Activated gamma-delta T cell (primary cell): ENCODE measurements at regions not wholly inside any gene's neighbourhood (a gene's known extent, or its start where the extent isn't known, plus 50 kb on each side); places are given as distances from the start of the nearest gene placed in this dataset.
"Not testable (repeated sequence)": the region's sequence is repeated elsewhere in the genome, so short reads cannot be mapped to it uniquely, and the experiment has no call there.

Source experiments
- DNase-seq: peaks from one replicate; lab custom pipeline; 2025; lab: John Stamatoyannopoulos, UW

DNA sequence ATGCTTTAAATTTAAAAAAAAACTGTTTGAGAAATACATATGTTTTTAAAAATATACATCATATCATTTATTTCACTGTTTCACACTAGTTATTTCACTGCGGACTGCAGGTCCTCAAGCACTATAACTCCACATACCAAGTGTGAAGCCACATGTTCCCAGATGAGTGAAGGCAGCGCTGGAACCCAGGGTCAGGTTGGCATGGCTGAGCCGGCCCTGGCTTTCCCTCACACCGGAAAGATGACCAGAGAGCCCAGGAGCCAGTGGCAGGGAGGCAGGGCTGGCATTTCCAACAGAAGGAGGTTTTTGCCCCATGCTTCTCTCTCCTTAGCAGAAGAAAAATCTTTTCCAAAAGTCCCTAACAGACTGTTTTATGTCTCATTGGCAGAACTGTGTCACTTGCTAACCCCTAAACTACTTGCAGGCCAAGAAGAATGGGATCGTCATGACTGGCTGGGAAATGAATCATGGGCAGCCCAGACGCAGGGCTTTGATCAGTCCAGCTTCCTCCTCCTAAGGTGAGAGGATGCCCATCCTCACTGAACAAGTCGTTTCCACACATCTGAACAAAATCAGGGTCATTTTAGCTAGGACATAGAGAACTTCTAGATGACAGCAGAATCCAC lies 287.6 kb upstream of the HNRNPA3 start:
- no peak for DNase-seq

DNA sequence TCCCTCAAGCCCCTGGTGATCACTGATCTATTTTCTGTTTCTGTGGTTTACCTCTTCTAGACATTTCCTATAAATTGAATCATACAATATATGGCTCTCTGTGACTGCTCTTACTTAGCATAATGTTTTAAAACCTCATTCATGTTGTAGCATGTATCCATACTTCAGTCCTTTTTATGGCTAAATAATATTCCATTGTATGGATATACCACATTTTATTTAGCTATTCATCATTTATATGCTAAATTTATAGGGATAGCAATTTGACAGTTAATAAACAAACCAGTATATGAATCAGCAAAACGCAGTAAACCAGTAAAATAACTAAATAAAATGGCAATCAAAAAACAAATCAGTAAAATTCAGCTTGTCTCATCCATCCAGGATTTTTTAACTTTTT lies 286.1 kb upstream of the HNRNPA3 start:
- no peak for DNase-seq

DNA sequence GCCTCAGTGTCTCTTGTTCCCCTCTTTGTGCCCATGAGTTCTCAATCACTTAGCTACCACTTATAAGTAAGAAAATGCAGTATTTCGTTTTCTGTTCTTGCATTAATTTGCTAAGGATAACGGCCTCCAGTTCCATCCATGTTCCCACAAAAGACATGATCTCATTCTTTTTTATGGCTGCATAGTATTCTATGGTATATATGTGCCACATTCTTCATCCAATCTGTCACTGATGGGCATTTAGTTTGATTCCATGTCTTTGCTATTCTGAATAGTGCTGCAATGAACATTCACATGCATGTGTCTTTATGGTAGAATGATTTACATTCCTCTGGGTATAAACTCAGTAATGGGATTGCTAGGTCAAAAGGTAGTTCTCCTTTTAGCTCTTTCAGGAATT lies 283.2 kb upstream of the HNRNPA3 start:
- DNase-seq: not testable (repeated sequence)

DNA sequence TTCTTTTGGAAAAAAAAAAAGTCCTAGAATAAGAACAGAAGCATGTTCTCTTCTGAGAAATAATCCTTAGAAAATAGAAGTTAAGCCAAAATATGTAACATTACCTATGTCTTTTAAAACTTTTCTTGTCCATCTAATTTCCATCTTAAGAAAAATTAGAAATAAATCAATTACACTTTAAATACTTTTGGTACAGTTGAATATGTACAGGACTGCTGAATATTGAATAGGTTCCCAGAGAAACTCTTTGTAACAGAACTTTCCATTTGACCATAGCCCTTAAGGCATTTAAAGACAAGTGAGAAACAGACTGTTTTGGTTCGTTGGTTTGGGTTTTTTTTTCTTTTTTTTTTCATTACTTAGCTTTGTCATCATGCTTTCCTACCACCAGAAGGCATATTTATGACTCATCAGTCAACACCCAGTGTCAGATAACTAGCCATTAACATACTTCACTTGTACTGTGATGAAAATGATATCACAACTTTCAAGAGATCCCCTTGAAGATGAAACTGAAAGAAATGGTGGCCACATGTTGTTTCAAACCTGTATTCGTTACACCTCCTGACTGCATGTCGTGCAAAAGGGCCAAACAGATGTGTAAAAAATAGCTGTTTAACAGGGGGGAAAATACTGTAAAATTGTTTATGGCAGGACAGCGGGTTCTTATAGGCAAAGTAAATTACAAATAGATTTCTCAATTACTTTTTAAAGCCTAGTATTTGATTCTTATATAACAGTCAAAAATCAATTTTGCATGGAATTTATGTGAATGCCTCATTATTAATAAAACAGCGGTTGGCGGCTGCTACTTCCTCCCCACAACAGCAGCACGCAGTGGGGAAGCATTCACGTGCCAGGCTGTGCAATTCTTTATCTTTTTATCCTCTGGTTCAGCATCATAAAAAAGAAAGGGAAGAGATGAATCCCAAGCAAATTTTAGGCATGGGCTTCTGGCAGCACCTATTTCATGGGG lies 280.7 kb upstream of the HNRNPA3 start:
- DNase-seq: no peak

DNA sequence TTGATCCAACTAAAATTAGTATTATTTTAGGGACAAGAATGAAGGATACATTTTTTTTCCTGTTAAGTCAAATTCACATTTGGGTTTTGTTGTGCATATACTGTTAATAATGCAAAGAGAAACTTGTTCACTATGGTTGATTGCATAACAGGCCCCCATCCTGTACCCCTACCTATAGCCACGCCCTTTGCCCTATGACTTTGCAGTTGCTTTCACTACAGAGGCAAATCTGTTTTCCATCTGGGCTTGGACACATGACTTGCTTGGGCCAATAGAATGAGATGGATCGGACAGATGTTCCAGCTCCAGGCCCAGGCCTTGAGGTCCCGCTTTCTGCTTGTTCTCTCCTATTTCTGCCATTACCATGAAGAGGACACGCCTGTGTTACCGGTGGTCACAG lies 278.5 kb upstream of the HNRNPA3 start:
- no peak for DNase-seq

DNA sequence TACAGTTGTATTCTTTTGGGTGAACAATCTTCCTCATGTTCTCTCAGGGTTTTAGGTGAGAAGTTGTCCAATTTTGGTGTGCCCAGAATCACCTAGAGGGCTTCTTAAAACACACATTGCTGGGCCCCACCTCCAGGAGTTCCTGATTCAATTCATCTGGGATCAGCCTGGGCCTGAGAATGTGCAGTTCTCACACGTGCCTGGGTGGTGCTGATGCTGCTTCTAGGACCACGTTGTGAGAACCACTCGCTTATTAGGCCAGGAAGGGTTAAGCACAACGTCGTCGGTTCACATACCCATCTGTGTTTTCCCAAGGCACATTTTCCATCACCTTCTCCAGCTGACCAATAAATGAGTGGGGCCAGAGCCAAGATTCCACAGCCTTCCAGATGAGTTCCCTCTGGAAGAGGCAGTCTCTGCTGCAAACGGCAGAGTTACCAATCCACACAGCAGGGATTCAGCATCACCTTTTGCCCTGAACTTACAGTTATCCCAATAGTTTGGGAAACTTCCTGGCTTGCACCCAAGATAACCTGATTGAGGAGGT lies 277.7 kb upstream of the HNRNPA3 start:
- no peak for DNase-seq

DNA sequence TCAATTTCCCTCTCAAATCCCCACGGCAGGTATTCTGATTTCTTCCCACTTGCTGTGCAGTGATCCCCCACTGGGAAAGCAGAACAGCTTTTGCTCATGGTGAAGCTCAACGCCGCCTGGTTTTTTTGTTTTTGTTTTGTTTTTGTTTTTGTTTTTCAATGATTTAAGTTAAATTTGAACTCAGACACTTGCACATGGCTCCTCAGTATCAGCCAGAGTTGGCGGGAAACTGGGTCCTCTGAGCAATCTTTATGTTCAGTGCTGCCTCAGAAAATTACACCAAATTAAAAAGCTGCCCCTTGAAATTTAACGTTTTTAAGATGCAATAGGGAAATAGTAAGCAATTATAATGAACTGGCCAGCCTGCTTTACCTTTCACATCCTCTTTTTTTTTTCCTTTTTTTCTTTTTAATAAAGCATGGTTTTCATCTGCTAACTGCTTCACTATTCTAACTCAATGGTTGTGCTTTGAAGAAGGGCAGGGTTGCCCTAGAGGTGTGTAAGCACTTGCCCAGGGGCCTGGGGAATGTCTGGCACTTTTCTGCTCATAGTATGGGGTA lies 277.0 kb upstream of the HNRNPA3 start:
- DNase-seq: no peak

DNA sequence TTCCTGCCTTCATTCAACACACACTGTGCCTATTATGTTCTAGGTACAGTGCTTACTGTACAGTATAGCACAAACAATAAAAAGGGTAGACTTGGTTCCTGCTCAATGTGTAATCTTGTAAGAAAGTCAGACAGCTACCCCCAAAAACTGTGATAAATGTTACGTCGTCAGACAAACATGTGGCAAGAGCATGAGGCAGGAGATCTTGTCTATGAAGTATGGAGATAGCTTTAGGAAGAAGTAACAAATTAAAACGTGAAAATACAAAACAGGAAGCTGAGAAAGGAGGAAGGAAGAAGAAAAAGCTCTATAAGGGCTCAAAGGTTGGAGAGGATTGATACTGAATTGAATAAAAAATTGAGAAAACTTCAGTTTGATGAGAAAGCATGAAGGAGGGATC lies 276.2 kb upstream of the HNRNPA3 start:
- no peak for DNase-seq

DNA sequence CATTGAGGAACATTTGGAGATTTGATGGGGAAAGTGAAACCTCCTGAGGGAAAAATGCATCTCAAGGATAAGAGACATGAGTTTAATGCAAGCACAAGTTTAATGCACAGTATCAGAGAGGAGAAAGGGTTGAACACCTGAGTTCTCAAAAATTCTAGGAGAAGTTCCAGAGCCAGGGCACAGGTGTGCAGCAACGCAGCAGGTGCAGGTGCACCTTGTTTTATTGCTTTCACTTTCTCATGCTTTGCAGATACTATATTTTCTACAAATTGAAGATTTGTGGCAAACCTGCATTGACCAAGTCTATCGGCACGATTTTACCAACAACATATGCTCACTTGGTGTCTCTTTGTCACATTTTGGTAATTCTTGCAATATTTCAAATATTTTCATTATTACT lies 267.6 kb upstream of the HNRNPA3 start:
- no peak for DNase-seq

DNA sequence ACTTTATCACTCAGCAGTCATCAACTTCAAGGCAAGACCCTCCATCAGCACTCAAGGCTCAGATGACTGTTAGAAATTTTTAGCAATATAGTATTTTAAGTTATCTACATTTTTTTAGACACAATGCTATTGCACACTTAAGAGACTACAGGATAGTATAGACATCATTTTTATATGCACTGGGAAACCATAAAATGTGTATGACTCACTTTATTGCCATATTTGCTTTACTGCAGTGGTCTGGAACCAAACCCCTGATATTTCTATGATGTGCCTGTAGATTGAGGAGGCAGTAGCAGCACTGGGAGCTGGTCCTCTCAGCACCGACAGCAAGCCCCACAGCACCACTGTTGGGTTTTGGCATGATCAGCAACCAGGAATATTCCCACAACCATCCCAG lies 264.8 kb upstream of the HNRNPA3 start:
- DNase-seq: no peak

DNA sequence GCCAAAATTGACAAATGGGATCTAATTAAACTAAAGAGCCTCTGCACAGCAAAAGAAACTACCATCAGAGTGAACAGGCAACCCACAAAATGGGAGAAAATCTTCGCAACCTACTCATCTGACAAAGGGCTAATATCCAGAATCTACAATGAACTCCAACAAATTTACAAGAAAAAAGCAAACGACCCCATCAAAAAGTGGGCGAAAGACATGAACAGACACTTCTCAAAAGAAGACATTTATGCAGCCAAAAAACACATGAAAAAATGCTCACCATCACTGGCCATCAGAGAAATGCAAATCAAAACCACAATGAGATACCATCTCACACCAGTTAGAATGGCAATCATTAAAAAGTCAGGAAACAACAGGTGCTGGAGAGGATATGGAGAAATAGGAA lies 261.4 kb upstream of the HNRNPA3 start:
- not testable (repeated sequence) for DNase-seq

DNA sequence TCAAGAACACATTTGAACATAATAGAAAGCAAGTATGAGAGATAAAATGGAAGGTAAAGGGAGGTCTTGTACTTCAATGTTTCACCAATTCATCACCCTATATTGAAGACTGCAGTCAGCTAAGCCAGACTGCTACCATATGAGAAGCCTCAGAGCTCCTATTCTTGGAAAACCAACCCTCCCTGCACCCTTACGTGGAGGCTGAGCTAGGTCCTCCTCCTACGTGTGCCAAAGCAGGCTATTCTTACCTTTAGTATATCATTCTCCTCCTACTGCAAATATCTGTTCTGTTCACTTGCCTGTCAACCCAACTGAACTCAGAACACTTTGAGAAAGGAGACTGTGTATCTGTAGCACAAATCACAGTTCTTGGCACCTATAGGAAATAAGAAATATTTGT lies 255.8 kb upstream of the HNRNPA3 start:
- DNase-seq: no peak

DNA sequence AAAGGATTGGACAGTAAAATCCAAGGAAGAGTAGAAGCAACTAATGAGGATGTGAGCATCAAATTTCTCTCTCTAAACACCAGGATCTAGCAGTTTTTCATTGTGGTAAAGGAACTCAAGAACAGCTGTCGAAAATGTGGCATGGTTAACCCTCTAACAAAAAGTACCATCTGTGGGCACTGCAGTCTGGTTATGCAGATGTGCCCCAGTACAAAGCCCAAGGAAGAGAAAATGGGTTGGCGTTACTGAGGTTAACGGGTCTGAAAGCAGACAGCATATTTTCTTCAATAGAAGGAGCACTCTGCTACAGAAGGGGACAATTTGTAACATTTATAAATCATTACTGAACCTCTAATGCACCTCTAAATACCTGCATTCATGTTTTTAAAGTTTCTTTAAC lies 253.0 kb upstream of the HNRNPA3 start:
- no peak for DNase-seq

DNA sequence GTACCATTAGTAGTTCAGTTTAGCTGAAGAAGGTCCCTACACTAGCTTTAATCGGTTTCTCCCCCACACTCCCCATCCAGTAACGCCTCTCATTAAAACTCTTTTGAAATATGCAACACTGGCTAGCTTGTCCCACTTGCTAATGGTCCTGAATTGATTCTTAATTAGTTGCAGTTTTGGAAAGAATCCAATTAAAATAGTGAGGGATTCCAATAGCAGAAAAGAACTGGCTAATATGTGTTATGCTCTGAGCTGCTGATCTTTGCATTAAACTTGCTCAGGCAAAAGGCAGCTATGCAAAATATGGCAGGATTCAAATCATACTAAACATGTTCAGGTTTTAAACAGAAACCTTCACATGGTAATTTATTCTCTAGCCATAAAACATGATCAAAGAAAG lies 252.5 kb upstream of the HNRNPA3 start:
- no peak for DNase-seq

DNA sequence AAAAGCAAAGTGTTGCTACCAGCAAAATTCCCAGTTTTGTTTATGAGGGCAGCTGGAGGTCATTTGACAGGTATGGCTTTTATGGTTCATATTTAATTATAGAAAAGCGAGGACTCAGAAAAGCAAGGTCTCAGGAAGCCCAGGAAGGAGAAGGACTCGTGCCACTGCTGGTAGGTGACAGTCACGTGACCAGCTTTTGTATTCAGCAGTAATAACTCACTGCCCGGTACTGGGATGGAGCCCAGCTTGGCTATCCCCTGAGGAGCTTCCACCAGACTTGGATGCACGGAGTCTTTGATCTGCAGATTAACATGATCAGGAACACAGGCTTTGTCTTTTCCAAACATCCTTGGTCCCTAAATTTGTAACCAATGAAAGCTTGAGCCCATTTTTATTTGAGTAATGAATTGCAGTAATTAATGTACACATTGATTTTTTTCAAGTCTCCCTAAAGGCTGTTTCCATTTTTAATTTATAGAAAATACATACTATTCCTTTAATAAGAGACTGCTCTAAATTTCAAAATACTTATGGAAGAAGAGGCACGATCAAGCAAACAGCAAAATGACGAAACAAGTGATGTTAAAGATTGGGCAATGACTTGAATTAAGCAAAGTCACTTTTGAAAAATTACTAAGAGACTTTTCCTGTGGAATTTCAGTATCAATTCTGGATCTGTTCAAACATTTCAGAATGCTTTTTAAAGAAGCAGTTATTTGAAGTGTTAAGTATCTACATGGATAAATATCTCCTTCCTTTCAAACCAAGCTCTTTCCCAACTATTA lies 251.7 kb upstream of the HNRNPA3 start:
- no peak for DNase-seq

DNA sequence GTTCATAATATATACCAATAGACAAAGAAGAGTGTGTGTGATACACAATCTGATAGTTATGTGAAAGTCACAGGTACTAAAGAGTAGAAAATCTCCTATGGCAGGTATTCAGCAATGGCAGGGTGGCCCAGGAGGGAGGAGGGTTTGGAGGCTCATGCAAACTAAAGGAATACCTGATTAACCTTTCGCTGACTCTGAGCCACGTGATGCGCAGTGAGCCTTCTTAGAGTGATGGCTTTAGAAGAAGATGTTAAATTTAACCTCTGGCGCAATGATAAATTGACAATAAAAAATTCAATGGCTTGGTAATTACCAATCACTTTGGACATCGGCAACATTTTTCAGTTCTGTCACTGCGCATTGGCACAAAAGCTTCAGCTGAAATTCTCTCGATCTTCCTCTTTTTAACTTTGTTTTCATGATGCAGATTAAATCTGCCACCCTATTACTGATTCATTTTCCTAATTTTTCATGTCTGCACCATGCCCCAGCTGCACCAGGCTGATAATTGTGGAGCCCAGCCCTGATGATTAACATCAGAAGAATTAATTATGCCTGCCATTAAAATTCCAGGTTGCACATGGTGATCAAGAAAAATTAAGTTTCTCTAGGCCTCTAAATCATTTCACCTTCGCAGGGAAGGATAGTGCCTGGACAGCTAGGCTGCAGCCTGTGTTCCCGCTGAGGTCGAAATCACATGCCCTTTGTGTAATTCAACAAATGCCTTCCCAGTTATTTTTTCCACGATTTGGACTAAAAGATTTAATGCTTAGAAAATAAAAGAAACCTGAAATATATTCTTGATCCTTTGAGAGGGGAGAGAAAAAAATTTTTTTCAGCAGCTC lies 250.6 kb upstream of the HNRNPA3 start:
- no peak for DNase-seq

DNA sequence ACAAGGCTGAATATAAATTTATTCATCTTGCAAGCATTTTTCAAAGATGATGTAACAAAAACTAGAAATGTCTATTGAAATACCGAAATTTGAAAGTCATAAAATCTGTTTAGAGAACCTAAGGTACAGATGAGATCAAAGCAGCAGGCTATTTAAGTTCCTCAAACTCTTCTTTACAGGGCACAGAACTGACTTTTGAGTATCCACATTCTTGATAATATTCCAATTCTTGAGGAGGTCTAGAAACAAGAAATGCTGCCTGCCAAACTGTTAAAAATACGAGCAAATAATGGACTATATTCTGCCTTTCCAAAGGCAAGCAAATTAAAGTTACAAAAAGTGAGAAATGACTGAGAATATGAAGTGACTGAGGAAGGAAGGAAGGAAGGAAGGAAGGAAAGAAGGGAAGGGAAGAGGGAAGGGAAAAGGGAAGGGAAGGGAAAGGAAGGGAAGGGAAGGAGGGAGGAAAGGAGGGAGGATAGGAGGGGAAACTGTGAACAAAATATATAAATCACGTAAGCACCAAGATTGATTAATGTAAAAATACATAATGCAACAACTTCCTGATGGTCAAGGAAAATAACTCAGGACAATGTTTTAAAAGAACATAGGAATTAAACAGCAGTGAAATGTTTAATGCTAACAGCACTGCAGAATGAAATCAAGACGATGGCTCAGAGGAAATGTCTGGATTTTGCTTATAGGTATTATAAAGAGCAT lies 248.9 kb upstream of the HNRNPA3 start:
- no peak for DNase-seq

DNA sequence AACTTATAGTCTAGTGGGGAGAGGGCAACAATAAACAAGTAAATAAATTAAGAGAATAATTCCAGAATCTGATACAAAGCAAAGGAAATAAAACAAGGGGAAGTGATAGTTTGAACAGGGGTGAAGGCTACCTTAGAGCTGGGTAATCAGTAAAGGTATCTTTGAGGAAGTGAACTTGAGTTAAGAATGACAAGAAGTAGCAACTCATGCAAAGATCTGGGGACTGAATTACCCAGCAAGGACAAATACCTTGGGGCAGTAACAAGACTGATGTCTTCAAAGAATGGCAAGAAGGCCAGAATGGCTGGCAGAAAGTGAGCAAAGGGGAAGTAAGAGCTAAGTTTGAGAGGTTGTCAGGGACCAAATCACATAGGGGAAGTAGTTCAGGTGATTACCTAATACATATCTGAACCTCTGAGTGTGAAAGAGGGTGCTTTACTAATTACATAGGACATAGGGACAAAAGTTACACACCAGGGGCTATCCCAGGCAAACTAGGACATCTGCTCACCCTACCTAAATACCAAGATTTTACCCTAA lies 244.6 kb upstream of the HNRNPA3 start:
- no peak for DNase-seq

DNA sequence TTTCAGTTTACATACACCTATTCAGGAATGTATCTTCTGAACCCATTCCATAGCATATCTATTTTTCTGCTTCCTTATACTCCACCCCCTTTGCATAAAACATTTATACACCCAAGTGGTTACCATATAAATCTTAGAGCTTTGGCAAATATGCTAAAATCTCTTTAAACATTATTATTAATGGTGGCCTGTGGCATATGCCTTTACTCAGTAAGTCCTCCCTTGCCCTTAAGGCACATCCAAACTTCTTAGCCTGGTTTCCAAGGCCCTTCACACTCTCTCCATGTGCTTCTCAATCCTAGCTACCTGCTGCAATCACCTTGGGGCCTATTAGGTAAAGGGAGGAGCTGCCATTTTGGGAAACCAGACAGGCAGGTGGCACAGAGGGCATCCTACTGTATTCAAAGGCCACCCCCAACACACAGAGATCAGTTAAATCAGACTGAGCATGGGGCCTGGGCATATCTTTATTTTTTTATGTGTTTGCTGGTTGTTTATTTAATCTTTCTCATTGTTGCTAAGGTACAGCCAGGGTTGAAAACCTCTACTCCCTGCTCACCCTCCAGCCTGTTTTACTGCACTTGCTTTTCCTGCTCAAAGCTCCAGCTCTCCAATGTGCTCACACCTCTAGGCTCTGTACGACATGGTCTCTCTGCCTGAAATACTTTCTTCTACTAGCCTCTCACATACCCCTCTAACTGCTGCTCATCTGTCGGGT lies 242.8 kb upstream of the HNRNPA3 start:
- DNase-seq: no peak
